GM23338 (cell line): ENCODE measurements at regions not wholly inside any gene's neighbourhood (a gene's known extent, or its start where the extent isn't known, plus 50 kb on each side); places are given as distances from the start of the nearest gene placed in this dataset.

Source experiments
- ATAC-seq: fragments of 200-7000 bp; cut with Tn5 transposase; 3 replicates; pipeline ENCODE4 v1.9.1; 2020
- DNase-seq: peaks from one replicate; pipeline ENCODE4 v3.0.0-alpha.2; 2015; ENCODE audit warnings: low spot score
- H2AFZ ChIP-seq: fragments of 200-600 bp; sonication (generic); 2 replicates; pipeline ENCODE4 v1.8.0; 2016; ENCODE audit warnings: antibody characterized with exemption, mild to moderate bottlenecking, moderate library complexity
- H3F3A ChIP-seq: fragments of 200-600 bp; sonication (generic); replicated peaks from 2 replicates; pipeline ENCODE4 v1.8.0; 2017; ENCODE audit warnings: antibody characterized with exemption, mixed run types, low read depth
- H3K27ac ChIP-seq: fragments of 200-600 bp; sonication (generic); 2 replicates; pipeline ENCODE4 v1.6.1; 2016; ENCODE audit warnings: low read depth
- H3K27me3 ChIP-seq: fragments of 200-600 bp; sonication (generic); 2 replicates; pipeline ENCODE4 v1.8.0; 2016; ENCODE audit warnings: mild to moderate bottlenecking, mixed run types, moderate library complexity; ENCODE audit not compliant: insufficient read depth
- H3K36me3 ChIP-seq: fragments of 200-600 bp; sonication (generic); 2 replicates; pipeline ENCODE4 v1.8.0; 2016; ENCODE audit warnings: mild to moderate bottlenecking; ENCODE audit not compliant: insufficient read depth
- H3K4me1 ChIP-seq: fragments of 200-600 bp; sonication (generic); 2 replicates; pipeline ENCODE4 v1.8.0; 2016; ENCODE audit warnings: mild to moderate bottlenecking, moderate library complexity; ENCODE audit not compliant: insufficient read depth
- H3K4me2 ChIP-seq: fragments of 200-600 bp; sonication (generic); 2 replicates; pipeline ENCODE4 v1.7.1; 2017; ENCODE audit warnings: mixed run types
- H3K4me3 ChIP-seq: fragments of 200-600 bp; sonication (generic); 2 replicates; pipeline ENCODE4 v1.6.1; 2016; ENCODE audit warnings: mixed run types
- H3K79me2 ChIP-seq: fragments of 200-600 bp; sonication (generic); replicated peaks from 2 replicates; pipeline ENCODE4 v1.8.0; 2017; ENCODE audit warnings: mild to moderate bottlenecking; ENCODE audit not compliant: insufficient read depth
- H3K9me2 ChIP-seq: fragments of 200-600 bp; sonication (generic); 2 replicates; pipeline ENCODE4 v1.8.0; 2017; ENCODE audit not compliant: insufficient read depth
- H4K20me1 ChIP-seq: fragments of 200-600 bp; sonication (generic); replicated peaks from 2 replicates; pipeline ENCODE4 v1.8.0; 2017; ENCODE audit warnings: mild to moderate bottlenecking; ENCODE audit not compliant: insufficient read depth
- H3K27ac Mint-ChIP-seq: 2 replicates; pipeline ENCODE4 v1.8.0; 2020; ENCODE audit warnings: inconsistent platforms, mild to moderate bottlenecking, moderate library complexity, mixed read lengths
- H3K27me3 Mint-ChIP-seq: 3 replicates; pipeline ENCODE4 v1.8.0; 2022; ENCODE audit warnings: low read depth, mild to moderate bottlenecking, moderate library complexity, mixed read lengths, inconsistent platforms; ENCODE audit not compliant: insufficient read depth, poor library complexity
- H3K36me3 Mint-ChIP-seq: 3 replicates; pipeline ENCODE4 v1.8.0; 2021; ENCODE audit warnings: low read depth, mild to moderate bottlenecking, inconsistent platforms, moderate library complexity, mixed read lengths
- H3K4me1 Mint-ChIP-seq: 3 replicates; pipeline ENCODE4 v1.8.0; 2020; ENCODE audit warnings: mild to moderate bottlenecking, inconsistent platforms, mixed read lengths
- H3K4me3 Mint-ChIP-seq: 3 replicates; pipeline ENCODE4 v1.8.0; 2021; ENCODE audit warnings: moderate library complexity, mild to moderate bottlenecking, inconsistent platforms, mixed read lengths
- H3K9me3 Mint-ChIP-seq: 3 replicates; pipeline ENCODE4 v1.8.0; 2020; ENCODE audit warnings: moderate library complexity, mild to moderate bottlenecking, inconsistent platforms, mixed read lengths
- CREB1 ChIP-seq: fragments of 250-450 bp; sonication (Bioruptor Pico); IDR thresholded peaks from 2 replicates; pipeline ENCODE4 v1.5.0; 2020; ENCODE audit warnings: low read depth, mild to moderate bottlenecking, moderate library complexity
- EZH2 ChIP-seq: fragments of 200-600 bp; sonication (generic); IDR thresholded peaks from one replicate; pipeline ENCODE4 v1.8.0; 2017; ENCODE audit warnings: antibody characterized with exemption, mild to moderate bottlenecking, low read depth; ENCODE audit not compliant: unreplicated experiment
- EZH2phosphoT487 ChIP-seq: fragments of 200-600 bp; sonication (generic); IDR thresholded peaks from one replicate; pipeline ENCODE4 v1.8.1; 2018; ENCODE audit warnings: antibody characterized with exemption; ENCODE audit not compliant: unreplicated experiment
- JUNB ChIP-seq: IDR thresholded peaks from one replicate; pipeline ENCODE4 v1.6.1; 2016; ENCODE audit warnings: antibody characterized with exemption; ENCODE audit not compliant: unreplicated experiment
- NANOG ChIP-seq: IDR thresholded peaks from 2 replicates; pipeline ENCODE4 v1.6.1; 2016; ENCODE audit warnings: antibody characterized with exemption, borderline replicate concordance
- POLR2AphosphoS5 ChIP-seq: IDR thresholded peaks from 2 replicates; pipeline ENCODE4 v1.6.1; 2016; ENCODE audit warnings: antibody characterized with exemption, low read depth
- STAT1 ChIP-seq: IDR thresholded peaks from one replicate; pipeline ENCODE4 v1.6.1; 2016; ENCODE audit warnings: antibody characterized with exemption; ENCODE audit not compliant: unreplicated experiment
- ZNF114 ChIP-seq: fragments of 250-450 bp; sonication (Bioruptor Pico); IDR thresholded peaks from 2 replicates; pipeline ENCODE4 v1.5.0; 2020; ENCODE audit warnings: mild to moderate bottlenecking, moderate library complexity
- ZNF331 ChIP-seq: fragments of 250-450 bp; sonication (Bioruptor Pico); IDR thresholded peaks from 2 replicates; pipeline ENCODE4 v1.5.0; 2020; ENCODE audit warnings: low read depth, mild to moderate bottlenecking, moderate library complexity
- TF ChIP-seq, protein P1 (sequence below), 2 experiments: fragments of 200-600 bp in 1 of 2; sonication (generic) in 1 of 2; conservative IDR thresholded peaks; 2 replicates each; pipeline versions ENCODE4 v1.5.1 to v1.6.1; 2016 to 2017; ENCODE audit warnings: antibody characterized with exemption in 2 of 2, low read depth in 2 of 2, mild to moderate bottlenecking in 2 of 2, moderate library complexity in 1 of 2
- TF ChIP-seq, protein P2 (sequence below): IDR thresholded peaks from 2 replicates; pipeline ENCODE4 v1.6.1; 2016; ENCODE audit warnings: antibody characterized with exemption
- TF ChIP-seq, protein P3 (sequence below): fragments of 250-450 bp; sonication (Bioruptor Pico); IDR thresholded peaks from 2 replicates; pipeline ENCODE4 v1.5.0; 2020; ENCODE audit warnings: mild to moderate bottlenecking, moderate library complexity
- TF ChIP-seq, protein P4 (sequence below): IDR thresholded peaks from one replicate; pipeline ENCODE4 v1.6.1; 2018; ENCODE audit warnings: antibody characterized with exemption; ENCODE audit not compliant: unreplicated experiment

DNA sequence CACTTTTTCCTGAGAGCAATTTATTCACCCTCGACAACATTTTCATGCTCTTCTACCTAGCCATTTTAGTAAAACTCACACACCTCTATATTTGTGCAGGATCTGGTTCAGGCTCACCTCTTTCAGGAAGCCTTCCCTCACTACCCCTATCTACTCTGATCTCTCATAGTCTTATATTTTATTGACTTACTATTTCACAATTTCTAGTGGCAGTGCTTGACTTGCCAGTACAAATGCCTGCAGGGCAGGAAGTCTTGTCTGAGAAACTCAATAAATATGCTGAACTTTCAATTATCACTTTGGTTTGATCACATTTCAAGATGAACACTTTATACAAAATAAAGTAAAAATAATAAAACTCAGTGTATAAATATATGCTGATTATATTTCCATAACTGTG lies 226.8 kb downstream of the CETN3 start:
- H4K20me1 ChIP-seq = no peaks in the 10 kb centered on the region
- Mint-ChIP-seq H3K27me3 (peaks cover 2% of the 10 kb centered on the region), H3K9me3 (no peaks in the 10 kb centered on the region), H3K4me1 (no peaks in the 10 kb centered on the region), H3K36me3 (no peaks in the 10 kb centered on the region; the same call in 2 of the 3 replicates), H3K4me3 (no peak overlapping the region), H3K27ac (no peak overlapping the region)
- no peaks in the 10 kb centered on the region for H3K36me3 ChIP-seq
- DNase-seq = no peak
- H3K27ac ChIP-seq = no peak overlapping the region
- H3K4me2 ChIP-seq = no peak overlapping the region
- no peaks in the 10 kb centered on the region for H3K79me2 ChIP-seq
- no peaks in the 10 kb centered on the region for H3K4me1 ChIP-seq
- H3K9me2 ChIP-seq = no peaks in the 10 kb centered on the region
- H3F3A ChIP-seq = no peaks in the 10 kb centered on the region
- ATAC-seq = no peak
- no peaks in the 10 kb centered on the region for H3K27me3 ChIP-seq
- H3K4me3 ChIP-seq = no peak overlapping the region
- H2AFZ ChIP-seq = no peak overlapping the region
- TF ChIP-seq NANOG (no peak), JUNB (no peak), ZNF114 (CRISPR knock-in tag) (no peak), EZH2 (no peak), POLR2AphosphoS5 (no peak), ZNF331 (CRISPR knock-in tag) (no peak), EZH2phosphoT487 (no peak), CREB1 (CRISPR knock-in tag) (no peak), STAT1 (no peak)
- TF ChIP-seq, protein P1, sequence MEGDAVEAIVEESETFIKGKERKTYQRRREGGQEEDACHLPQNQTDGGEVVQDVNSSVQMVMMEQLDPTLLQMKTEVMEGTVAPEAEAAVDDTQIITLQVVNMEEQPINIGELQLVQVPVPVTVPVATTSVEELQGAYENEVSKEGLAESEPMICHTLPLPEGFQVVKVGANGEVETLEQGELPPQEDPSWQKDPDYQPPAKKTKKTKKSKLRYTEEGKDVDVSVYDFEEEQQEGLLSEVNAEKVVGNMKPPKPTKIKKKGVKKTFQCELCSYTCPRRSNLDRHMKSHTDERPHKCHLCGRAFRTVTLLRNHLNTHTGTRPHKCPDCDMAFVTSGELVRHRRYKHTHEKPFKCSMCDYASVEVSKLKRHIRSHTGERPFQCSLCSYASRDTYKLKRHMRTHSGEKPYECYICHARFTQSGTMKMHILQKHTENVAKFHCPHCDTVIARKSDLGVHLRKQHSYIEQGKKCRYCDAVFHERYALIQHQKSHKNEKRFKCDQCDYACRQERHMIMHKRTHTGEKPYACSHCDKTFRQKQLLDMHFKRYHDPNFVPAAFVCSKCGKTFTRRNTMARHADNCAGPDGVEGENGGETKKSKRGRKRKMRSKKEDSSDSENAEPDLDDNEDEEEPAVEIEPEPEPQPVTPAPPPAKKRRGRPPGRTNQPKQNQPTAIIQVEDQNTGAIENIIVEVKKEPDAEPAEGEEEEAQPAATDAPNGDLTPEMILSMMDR (conservative IDR thresholded peaks at IDR 0.05; ENCODE audit: low read depth in 2 of 2) = no peak
- TF ChIP-seq, protein P2, sequence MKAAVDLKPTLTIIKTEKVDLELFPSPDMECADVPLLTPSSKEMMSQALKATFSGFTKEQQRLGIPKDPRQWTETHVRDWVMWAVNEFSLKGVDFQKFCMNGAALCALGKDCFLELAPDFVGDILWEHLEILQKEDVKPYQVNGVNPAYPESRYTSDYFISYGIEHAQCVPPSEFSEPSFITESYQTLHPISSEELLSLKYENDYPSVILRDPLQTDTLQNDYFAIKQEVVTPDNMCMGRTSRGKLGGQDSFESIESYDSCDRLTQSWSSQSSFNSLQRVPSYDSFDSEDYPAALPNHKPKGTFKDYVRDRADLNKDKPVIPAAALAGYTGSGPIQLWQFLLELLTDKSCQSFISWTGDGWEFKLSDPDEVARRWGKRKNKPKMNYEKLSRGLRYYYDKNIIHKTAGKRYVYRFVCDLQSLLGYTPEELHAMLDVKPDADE = no peak
- TF ChIP-seq, protein P3, sequence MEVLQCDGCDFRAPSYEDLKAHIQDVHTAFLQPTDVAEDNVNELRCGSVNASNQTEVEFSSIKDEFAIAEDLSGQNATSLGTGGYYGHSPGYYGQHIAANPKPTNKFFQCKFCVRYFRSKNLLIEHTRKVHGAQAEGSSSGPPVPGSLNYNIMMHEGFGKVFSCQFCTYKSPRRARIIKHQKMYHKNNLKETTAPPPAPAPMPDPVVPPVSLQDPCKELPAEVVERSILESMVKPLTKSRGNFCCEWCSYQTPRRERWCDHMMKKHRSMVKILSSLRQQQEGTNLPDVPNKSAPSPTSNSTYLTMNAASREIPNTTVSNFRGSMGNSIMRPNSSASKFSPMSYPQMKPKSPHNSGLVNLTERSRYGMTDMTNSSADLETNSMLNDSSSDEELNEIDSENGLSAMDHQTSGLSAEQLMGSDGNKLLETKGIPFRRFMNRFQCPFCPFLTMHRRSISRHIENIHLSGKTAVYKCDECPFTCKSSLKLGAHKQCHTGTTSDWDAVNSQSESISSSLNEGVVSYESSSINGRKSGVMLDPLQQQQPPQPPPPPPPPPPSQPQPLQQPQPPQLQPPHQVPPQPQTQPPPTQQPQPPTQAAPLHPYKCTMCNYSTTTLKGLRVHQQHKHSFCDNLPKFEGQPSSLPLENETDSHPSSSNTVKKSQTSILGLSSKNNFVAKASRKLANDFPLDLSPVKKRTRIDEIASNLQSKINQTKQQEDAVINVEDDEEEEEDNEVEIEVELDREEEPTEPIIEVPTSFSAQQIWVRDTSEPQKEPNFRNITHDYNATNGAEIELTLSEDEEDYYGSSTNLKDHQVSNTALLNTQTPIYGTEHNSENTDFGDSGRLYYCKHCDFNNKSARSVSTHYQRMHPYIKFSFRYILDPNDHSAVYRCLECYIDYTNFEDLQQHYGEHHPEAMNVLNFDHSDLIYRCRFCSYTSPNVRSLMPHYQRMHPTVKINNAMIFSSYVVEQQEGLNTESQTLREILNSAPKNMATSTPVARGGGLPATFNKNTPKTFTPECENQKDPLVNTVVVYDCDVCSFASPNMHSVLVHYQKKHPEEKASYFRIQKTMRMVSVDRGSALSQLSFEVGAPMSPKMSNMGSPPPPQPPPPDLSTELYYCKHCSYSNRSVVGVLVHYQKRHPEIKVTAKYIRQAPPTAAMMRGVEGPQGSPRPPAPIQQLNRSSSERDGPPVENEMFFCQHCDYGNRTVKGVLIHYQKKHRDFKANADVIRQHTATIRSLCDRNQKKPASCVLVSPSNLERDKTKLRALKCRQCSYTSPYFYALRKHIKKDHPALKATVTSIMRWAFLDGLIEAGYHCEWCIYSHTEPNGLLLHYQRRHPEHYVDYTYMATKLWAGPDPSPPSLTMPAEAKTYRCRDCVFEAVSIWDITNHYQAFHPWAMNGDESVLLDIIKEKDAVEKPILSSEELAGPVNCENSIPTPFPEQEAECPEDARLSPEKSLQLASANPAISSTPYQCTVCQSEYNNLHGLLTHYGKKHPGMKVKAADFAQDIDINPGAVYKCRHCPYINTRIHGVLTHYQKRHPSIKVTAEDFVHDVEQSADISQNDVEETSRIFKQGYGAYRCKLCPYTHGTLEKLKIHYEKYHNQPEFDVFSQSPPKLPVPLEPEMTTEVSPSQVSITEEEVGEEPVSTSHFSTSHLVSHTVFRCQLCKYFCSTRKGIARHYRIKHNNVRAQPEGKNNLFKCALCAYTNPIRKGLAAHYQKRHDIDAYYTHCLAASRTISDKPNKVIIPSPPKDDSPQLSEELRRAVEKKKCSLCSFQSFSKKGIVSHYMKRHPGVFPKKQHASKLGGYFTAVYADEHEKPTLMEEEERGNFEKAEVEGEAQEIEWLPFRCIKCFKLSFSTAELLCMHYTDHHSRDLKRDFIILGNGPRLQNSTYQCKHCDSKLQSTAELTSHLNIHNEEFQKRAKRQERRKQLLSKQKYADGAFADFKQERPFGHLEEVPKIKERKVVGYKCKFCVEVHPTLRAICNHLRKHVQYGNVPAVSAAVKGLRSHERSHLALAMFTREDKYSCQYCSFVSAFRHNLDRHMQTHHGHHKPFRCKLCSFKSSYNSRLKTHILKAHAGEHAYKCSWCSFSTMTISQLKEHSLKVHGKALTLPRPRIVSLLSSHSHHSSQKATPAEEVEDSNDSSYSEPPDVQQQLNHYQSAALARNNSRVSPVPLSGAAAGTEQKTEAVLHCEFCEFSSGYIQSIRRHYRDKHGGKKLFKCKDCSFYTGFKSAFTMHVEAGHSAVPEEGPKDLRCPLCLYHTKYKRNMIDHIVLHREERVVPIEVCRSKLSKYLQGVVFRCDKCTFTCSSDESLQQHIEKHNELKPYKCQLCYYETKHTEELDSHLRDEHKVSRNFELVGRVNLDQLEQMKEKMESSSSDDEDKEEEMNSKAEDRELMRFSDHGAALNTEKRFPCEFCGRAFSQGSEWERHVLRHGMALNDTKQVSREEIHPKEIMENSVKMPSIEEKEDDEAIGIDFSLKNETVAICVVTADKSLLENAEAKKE (CRISPR knock-in tag) = no peak
- TF ChIP-seq, protein P4, sequence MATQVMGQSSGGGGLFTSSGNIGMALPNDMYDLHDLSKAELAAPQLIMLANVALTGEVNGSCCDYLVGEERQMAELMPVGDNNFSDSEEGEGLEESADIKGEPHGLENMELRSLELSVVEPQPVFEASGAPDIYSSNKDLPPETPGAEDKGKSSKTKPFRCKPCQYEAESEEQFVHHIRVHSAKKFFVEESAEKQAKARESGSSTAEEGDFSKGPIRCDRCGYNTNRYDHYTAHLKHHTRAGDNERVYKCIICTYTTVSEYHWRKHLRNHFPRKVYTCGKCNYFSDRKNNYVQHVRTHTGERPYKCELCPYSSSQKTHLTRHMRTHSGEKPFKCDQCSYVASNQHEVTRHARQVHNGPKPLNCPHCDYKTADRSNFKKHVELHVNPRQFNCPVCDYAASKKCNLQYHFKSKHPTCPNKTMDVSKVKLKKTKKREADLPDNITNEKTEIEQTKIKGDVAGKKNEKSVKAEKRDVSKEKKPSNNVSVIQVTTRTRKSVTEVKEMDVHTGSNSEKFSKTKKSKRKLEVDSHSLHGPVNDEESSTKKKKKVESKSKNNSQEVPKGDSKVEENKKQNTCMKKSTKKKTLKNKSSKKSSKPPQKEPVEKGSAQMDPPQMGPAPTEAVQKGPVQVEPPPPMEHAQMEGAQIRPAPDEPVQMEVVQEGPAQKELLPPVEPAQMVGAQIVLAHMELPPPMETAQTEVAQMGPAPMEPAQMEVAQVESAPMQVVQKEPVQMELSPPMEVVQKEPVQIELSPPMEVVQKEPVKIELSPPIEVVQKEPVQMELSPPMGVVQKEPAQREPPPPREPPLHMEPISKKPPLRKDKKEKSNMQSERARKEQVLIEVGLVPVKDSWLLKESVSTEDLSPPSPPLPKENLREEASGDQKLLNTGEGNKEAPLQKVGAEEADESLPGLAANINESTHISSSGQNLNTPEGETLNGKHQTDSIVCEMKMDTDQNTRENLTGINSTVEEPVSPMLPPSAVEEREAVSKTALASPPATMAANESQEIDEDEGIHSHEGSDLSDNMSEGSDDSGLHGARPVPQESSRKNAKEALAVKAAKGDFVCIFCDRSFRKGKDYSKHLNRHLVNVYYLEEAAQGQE = no peak
